GM23248 (cell line): ENCODE measurements at regions not wholly inside any gene's neighbourhood (a gene's known extent, or its start where the extent isn't known, plus 50 kb on each side); places are given as distances from the start of the nearest gene placed in this dataset.

Experiments
- DNase-seq: peaks from one replicate; pipeline ENCODE4 v3.0.0-alpha.2; 2015
- H2AFZ ChIP-seq: fragments of 200-600 bp; sonication (generic); 2 replicates; pipeline ENCODE4 v1.6.1; 2016; ENCODE audit warnings: antibody characterized with exemption
- H3F3A ChIP-seq: fragments of 200-600 bp; sonication (generic); 2 replicates; pipeline ENCODE4 v1.6.1; 2016; ENCODE audit warnings: mild to moderate bottlenecking, antibody characterized with exemption, mixed run types; ENCODE audit not compliant: insufficient read depth
- H3K27ac ChIP-seq: fragments of 200-600 bp; sonication (generic); 2 replicates; pipeline ENCODE4 v1.5.1; 2016; ENCODE audit warnings: mild to moderate bottlenecking
- H3K27me3 ChIP-seq: fragments of 200-600 bp; sonication (generic); replicated peaks from 2 replicates; pipeline ENCODE4 v1.6.1; 2016; ENCODE audit warnings: mild to moderate bottlenecking; ENCODE audit not compliant: insufficient read depth
- H3K36me3 ChIP-seq: fragments of 200-600 bp; sonication (generic); 2 replicates; pipeline ENCODE4 v1.6.1; 2016; ENCODE audit warnings: low read depth, mild to moderate bottlenecking
- H3K4me1 ChIP-seq: fragments of 200-600 bp; sonication (generic); 2 replicates; pipeline ENCODE4 v1.6.1; 2016; ENCODE audit warnings: mild to moderate bottlenecking; ENCODE audit not compliant: insufficient read depth
- H3K4me2 ChIP-seq: fragments of 200-600 bp; sonication (generic); one replicate; pipeline ENCODE4 v1.6.1; 2016; ENCODE audit warnings: mild to moderate bottlenecking; ENCODE audit not compliant: unreplicated experiment
- H3K4me3 ChIP-seq: fragments of 200-600 bp; sonication (generic); 2 replicates; pipeline ENCODE4 v1.5.1; 2016; ENCODE audit warnings: mild to moderate bottlenecking
- H3K79me2 ChIP-seq: fragments of 200-600 bp; sonication (generic); 2 replicates; pipeline ENCODE4 v1.6.1; 2016; ENCODE audit warnings: mild to moderate bottlenecking; ENCODE audit not compliant: insufficient read depth
- H3K9ac ChIP-seq: fragments of 200-600 bp; sonication (generic); 2 replicates; pipeline ENCODE4 v1.6.1; 2016; ENCODE audit warnings: mild to moderate bottlenecking
- H3K9me2 ChIP-seq: fragments of 200-600 bp; sonication (generic); 2 replicates; pipeline ENCODE4 v1.6.1; 2016; ENCODE audit warnings: mixed run types, mild to moderate bottlenecking, moderate library complexity; ENCODE audit not compliant: insufficient read depth
- H3K9me3 ChIP-seq: fragments of 200-600 bp; sonication (generic); one replicate; pipeline ENCODE4 v1.6.1; 2017; ENCODE audit warnings: low read depth
- H4K20me1 ChIP-seq: fragments of 200-600 bp; sonication (generic); 2 replicates; pipeline ENCODE4 v1.6.0; 2016; ENCODE audit not compliant: insufficient read depth
- EZH2 ChIP-seq: fragments of 200-600 bp; sonication (generic); IDR thresholded peaks from 2 replicates; pipeline ENCODE4 v1.6.1; 2018; ENCODE audit warnings: antibody characterized with exemption, mild to moderate bottlenecking; ENCODE audit not compliant: insufficient read depth, poor library complexity, severe bottlenecking
- EZH2phosphoT487 ChIP-seq: fragments of 200-600 bp; sonication (generic); IDR thresholded peaks from 2 replicates; pipeline ENCODE4 v1.6.1; 2018; ENCODE audit warnings: antibody characterized with exemption, moderate library complexity, mild to moderate bottlenecking, low read depth; ENCODE audit not compliant: insufficient read depth
- WGBS, 2 experiments: methylation state at CpG; one replicate each; pipeline ENCODE4 v1.1.6; 2015 to 2017; ENCODE audit warnings: low lambda C conversion rate in 2 of 2, low coverage in 1 of 2; ENCODE audit errors: missing lambda C conversion rate in 2 of 2; 5-methylcytosine and 5-hydroxymethylcytosine counted together
- in situ Hi-C: fragments of 300-500 bp; cut with MboI; formaldehyde crosslinking; loops from 2 replicates; pipeline ENCODE4 v1.15.0; 2020

DNA sequence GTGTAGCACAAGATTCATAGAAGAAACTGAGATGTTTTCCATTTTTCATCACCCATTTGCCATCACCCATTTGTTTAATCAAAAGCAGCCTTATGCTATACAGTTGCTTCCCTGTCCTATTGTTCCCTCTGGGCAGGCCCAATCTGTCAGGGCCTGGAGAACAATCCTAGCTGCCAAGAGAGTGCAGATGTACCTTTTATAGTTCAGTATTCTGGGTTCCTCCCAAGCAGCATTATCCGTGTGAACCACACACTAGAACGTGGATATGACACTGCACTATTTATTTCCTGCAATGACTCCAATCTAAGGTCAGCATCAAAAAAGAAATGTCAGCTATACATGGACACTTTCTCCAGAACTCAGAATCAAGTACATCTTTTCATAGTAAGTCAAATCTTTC is 269.0 kb downstream of the ADGRA3 start:
- Histone ChIP-seq H3F3A (no peaks in the 10 kb centered on the region), H3K9ac (no peak overlapping the region), H3K4me2 (no peak overlapping the region), H3K79me2 (no peaks in the 10 kb centered on the region), H3K36me3 (no peaks in the 10 kb centered on the region), H3K9me2 (peaks cover 2% of the 10 kb centered on the region; the same call in 1 of the 2 replicates), H4K20me1 (no peaks in the 10 kb centered on the region), H3K4me3 (no peak overlapping the region), H3K27ac (no peak overlapping the region), H3K4me1 (no peaks in the 10 kb centered on the region), H3K27me3 (peaks cover 10% of the 10 kb centered on the region; the same call in 1 of the 2 replicates), H2AFZ (no peak overlapping the region), H3K9me3 (no peaks in the 10 kb centered on the region)
- no peak for DNase-seq
- WGBS, 2 experiments, result 0 to 4% methylated on average over 2 of the region's 2 CpGs
- in situ Hi-C loops, result no loop called here
- TF ChIP-seq EZH2 (no peak), EZH2phosphoT487 (no peak)

DNA sequence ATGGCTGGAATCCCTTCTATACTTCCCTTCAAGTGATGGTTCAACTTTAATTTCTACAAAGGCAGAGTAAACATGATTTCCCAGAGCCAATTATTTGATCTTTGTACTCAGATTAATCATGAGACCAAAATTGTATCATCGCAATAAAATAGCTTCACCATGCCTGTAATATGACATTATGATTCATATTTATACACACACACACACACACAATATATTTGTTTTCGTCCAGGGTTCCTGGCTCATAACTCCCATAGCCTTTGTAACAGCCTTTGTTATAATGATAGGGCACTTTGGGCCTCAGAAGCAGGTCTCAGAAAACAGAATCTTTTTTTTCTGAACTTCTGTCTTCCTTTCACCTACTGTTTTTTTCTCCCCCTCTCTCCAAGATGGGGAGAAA is 270.6 kb downstream of the ADGRA3 start:
- H2AFZ ChIP-seq, result no peak overlapping the region
- H3K36me3 ChIP-seq, result no peaks in the 10 kb centered on the region
- no peak overlapping the region for H3K27ac ChIP-seq
- H3K9ac ChIP-seq, result no peak overlapping the region
- H4K20me1 ChIP-seq, result no peaks in the 10 kb centered on the region
- no peaks in the 10 kb centered on the region for H3F3A ChIP-seq
- WGBS, 2 experiments, result 32 to 42% methylated on average over 2 of the region's 2 CpGs
- H3K9me2 ChIP-seq, result no peaks in the 10 kb centered on the region
- TF ChIP-seq EZH2 (no peak), EZH2phosphoT487 (no peak)
- in situ Hi-C loops, result no loop called here
- no peak overlapping the region for H3K4me3 ChIP-seq
- H3K4me1 ChIP-seq, result no peaks in the 10 kb centered on the region
- DNase-seq, result no peak
- H3K4me2 ChIP-seq, result no peak overlapping the region
- no peaks in the 10 kb centered on the region for H3K9me3 ChIP-seq
- no peaks in the 10 kb centered on the region for H3K79me2 ChIP-seq
- peaks cover 7% of the 10 kb centered on the region; the same call in 1 of the 2 replicates for H3K27me3 ChIP-seq

DNA sequence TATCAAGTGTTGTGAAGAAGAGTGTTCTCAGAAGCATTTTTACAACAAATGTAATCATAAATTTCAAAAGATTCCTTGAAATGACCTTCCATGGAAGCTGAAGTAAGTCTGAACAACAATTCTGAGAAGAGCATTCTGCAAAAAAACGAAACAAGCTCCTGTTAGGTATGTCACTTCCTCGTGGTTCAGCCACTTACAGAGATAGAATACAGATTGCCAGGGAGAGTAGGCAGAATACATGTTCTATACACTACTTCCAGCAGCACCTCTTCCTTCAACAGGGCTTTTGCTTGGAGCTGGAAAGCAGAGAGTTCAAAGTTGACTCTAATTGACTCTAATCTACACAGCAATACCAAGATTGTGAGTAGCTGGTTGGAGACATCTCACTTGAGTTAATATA is 274.5 kb downstream of the ADGRA3 start:
- H3K4me1 ChIP-seq, result no peaks in the 10 kb centered on the region
- 0 to 3% methylated on average over 2 of the region's 2 CpGs for WGBS, 2 experiments
- H2AFZ ChIP-seq, result no peak overlapping the region
- H3K4me2 ChIP-seq, result no peak overlapping the region
- no peak for DNase-seq
- in situ Hi-C loops, result no loop called here
- no peaks in the 10 kb centered on the region for H3K36me3 ChIP-seq
- H3K27ac ChIP-seq, result no peak overlapping the region
- no peak for TF ChIP-seq EZH2
- TF ChIP-seq EZH2phosphoT487, result no peak
- no peak overlapping the region for H3K9ac ChIP-seq
- peaks cover 8% of the 10 kb centered on the region; the same call in 1 of the 2 replicates for H3K27me3 ChIP-seq
- H3F3A ChIP-seq, result no peaks in the 10 kb centered on the region
- no peaks in the 10 kb centered on the region for H3K79me2 ChIP-seq
- H3K9me2 ChIP-seq, result no peaks in the 10 kb centered on the region
- H4K20me1 ChIP-seq, result no peaks in the 10 kb centered on the region
- H3K9me3 ChIP-seq, result no peaks in the 10 kb centered on the region
- no peak overlapping the region for H3K4me3 ChIP-seq

DNA sequence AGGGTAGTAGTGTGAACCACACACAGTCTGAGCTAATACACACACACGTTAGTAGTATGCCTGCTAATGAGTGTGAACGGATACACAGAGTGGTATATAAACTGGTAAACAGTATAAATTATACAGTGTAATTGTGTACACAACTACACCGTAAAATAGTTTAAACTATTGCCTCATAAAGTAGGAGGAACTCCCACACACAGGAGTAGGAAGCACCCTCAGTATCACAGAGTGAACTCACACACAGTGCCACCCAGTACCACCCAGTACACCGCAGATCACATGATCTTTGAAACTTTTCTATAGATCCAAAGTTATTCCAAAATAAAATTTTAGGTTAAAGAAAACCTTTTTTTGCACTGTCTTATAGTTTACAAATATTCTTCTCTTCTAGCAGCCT is 275.1 kb downstream of the ADGRA3 start:
- Histone ChIP-seq H3K9ac (no peak overlapping the region), H3K9me3 (no peaks in the 10 kb centered on the region), H3K4me1 (no peaks in the 10 kb centered on the region), H3K36me3 (no peaks in the 10 kb centered on the region), H3F3A (no peaks in the 10 kb centered on the region), H3K9me2 (no peaks in the 10 kb centered on the region), H3K4me3 (no peak overlapping the region), H3K79me2 (no peaks in the 10 kb centered on the region), H2AFZ (no peak overlapping the region), H3K4me2 (no peak overlapping the region), H4K20me1 (no peaks in the 10 kb centered on the region), H3K27me3 (peaks cover 12% of the 10 kb centered on the region; the same call in 1 of the 2 replicates), H3K27ac (no peak overlapping the region)
- in situ Hi-C loops, result no loop called here
- no peak for DNase-seq
- TF ChIP-seq EZH2 (no peak), EZH2phosphoT487 (no peak)
- WGBS, 2 experiments, result 56 to 57% methylated on average over 4 of the region's 4 CpGs

DNA sequence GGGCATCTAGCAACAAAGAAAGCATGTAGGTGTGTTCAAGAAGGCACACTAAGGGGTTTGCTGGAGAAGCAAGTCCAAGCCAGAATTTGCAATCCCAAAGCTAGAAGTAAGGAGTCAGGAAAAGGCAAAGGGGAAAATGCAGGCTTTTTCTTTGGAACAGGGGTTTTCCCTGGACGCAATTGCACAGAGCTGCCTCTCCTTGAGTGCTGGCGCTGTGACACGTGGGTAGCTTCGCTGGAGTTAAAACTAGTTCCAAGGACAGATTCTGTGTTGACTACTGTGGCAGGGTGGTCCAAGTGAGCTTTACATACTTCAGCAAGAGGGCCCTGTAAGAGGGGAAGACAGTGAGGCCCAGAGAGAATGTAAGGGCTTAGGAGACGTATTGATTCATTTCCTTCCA is 277.1 kb downstream of the ADGRA3 start:
- WGBS, 2 experiments, result 42 to 44% methylated on average over 5 of the region's 5 CpGs
- Histone ChIP-seq H3K27me3 (peaks cover 9% of the 10 kb centered on the region; the same call in 1 of the 2 replicates), H3K9ac (no peak overlapping the region), H3K9me2 (no peaks in the 10 kb centered on the region), H3K4me2 (no peak overlapping the region), H2AFZ (no peak overlapping the region), H3K27ac (no peak overlapping the region), H3F3A (no peaks in the 10 kb centered on the region), H3K4me3 (no peak overlapping the region), H3K4me1 (no peaks in the 10 kb centered on the region), H3K9me3 (no peaks in the 10 kb centered on the region), H3K36me3 (no peaks in the 10 kb centered on the region), H4K20me1 (no peaks in the 10 kb centered on the region), H3K79me2 (no peaks in the 10 kb centered on the region)
- in situ Hi-C loops, result no loop called here
- no peak for TF ChIP-seq EZH2phosphoT487
- no peak for TF ChIP-seq EZH2
- peak; percentile 4 for DNase-seq
